Esophagus mucosa (tissue), 1 donor: ENCODE measurements at regions not wholly inside any gene's neighbourhood (a gene's known extent, or its start where the extent isn't known, plus 50 kb on each side); places are given as distances from the start of the nearest gene placed in this dataset.

ENCODE experiments used
- ATAC-seq: fragments of 200-7000 bp; cut with Tn5 transposase; one replicate; pipeline ENCODE4 v1.9.1; 2020
- donor health status: DM: yes; HTN: yes; CAD: no.

DNA sequence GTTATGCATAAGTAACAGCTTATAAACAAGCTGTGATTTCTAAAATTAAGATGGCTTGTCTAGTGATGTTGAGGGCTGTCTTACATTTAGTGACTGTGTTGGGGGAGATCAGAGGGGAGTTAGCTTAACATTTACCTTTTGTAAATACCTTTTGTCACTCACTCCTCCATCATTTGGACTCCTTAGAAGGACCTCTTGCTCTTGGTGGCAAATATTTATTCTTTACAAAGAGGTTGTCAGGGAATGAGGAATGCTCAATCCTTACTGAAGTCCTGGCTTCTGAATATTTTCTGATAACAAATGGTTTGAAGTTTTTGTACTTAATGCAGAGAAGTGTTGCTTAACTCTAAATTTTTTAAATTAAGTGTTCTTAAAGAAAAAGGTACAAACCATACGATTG is 438.8 kb upstream of the FAM98A start:
- no peak for ATAC-seq

DNA sequence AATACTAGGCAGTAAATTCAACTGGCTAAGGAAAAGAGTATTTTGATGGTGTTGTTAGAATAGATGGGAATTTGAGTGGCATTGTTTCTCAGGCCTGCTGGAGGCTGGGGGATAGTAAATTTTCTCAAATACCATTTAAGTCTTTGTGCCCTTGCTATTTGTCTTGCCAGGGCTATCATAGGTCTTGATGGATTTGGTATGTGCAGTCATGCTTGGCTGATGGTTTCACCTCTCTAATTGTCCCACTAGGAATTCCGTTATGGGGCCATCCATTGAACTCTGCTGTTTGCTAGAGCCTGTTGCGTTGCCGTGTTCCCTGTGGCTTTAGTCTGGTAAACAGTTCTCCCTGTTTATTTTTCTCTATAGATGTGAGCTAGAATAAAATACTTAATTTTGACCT is 438.1 kb upstream of the FAM98A start:
- ATAC-seq, result no peak

DNA sequence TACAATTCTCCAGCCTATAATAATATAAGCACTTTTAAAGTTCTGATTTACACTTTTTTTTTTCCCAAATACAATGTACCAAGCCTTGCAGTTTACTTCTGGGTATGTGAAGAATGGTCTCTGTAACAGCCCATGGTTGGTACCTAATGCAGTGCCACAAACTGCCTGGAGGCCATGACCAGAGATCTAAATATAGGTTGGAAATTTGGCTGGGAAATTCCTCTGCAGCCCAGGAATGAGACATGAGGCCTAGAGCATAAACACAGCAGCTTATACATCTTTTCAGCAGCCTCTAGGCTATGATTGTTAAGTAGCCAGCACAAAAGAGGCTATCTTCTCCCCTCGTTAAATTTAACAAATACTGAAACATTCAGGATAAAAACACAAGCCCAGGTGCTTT is 432.0 kb upstream of the FAM98A start:
- ATAC-seq, result no peak

DNA sequence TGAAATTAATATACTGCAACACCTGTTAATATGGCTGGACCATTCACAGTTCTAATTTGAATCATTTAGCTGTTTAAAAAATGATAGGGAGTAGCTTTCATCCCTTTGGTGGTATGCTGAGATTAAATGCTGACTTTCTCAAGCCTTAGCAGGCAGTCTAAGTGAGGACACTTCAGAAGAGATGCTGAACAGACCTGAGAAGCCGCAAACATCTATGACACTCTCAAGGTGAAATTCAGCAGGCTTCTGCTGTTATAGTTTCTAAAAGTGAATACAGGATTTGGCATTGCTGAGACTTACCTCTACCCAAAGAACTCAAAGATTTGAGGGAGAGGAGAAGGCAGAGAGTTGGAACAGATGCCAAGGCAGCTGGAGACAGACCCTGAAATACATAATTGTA is 431.2 kb upstream of the FAM98A start:
- ATAC-seq, result no peak

DNA sequence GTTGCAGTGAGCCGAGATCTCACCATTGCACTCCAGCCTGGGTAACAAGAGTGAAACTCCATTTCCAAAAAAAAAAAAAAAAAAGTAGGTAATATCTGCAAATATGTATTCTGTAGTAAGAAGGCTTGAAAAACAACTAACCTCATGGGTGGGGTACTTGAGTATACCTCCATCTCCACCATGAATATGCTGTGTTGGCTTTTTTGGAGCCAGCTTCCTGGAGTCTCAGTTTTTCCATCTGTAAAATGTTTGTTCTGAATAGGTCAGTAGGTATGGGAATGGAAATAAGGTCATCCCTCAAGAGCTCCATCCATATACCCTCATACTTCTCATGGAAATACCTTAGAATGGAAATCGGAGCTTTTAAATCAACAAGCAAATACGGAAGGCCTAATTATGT is 430.0 kb upstream of the FAM98A start:
- no peak for ATAC-seq

DNA sequence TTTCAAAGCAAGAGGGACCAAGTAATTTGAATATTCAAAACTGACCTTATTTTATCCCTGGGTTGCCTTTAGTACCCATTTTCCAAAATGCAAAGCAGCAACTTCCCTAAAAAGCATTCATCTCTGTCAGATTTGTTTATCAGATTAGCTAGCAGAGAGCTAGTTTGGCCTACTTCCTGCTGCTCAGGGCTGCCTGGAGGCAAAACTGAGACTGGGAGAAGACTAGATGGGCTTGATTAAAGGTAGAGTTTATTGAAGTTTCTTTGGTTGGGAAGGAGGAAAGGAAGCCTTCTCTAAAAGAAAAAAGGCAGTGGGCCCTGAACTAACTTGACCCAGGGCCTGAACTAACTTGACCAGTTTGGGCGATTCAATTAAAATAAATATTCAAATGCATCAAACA is 426.1 kb upstream of the FAM98A start:
- no peak for ATAC-seq

DNA sequence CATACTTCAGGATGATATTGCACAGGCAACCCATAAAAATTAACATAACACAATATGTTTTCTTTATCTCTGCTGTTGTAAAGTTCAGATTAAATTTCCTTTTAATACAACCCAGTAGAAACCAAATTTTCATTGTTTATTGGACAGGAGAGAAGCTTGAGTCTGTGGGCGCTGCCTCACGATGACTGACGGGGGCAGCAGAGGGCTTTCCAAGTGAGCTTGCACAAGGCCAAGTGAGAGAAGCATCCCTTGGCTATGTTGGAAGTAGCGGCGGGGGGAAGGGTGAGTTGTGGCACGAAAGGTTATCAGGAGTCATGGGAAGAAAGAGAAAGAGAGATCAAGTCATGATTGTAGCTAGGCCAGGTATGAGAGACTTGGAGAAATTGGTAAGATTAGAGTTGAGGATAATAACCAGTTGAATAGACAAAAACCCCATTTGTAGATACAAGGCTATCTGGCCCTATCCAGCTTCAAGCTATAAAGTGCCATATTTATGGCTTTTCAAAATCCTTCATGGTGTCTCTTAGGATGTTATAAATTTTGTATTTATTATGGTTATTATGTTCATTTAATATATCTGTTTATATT is 413.7 kb upstream of the FAM98A start:
- peak; percentile 43 for ATAC-seq

DNA sequence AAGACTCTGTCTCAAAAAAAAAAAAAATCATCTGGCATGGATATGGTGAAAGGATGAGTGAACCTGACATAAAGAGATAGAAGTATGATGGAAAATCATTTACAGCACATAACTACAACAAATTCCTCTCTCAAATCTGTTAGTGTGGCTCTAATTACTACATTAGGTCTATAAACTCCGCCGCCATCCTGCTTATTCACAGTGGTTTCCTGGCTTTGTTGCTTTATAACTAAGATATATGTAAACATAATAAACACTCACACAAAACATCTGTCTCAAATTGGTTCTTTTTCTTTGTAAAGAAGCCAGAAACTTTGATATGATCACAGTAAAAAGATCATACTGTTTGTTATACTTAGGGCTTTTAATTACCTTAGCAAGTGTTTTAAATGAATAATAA is 412.6 kb upstream of the FAM98A start:
- ATAC-seq, result no peak

DNA sequence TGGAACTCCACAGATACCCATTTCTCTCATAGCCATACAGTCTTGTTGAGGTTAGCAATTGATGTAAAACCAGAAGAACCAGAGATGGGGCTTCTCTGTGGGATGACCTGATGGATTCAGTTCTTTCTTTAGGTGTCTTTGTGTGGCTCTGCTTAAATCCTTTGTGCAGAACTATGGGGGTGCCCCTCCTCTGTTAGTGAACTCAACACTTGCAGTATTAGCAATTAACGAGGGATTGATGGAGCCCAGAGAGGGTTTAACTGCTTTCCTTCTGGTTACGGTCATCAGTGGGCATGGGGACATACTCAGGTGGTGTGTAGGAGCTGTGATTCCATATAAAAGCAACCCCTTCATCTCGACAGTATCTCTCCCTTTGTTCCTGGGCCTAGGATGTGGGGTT is 406.8 kb upstream of the FAM98A start:
- no peak for ATAC-seq

DNA sequence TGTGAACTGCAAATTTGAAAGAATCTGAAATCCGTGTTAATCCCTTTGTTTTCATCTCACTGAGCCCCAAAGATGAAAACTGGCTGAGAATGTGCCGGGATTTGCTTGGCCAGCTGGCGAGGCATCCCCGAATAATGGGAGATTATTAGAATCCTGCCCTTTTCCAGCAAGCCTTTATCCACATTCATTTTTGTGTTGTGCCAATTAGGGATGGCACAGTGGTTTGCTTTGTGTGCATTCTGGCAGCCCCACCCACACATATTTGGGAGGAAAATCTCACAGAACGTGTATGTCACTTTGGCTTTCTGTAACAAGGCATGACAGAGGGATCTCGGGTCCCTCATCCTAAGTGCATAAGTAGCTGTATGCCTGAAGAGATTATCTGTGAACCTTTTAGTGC is 405.8 kb upstream of the FAM98A start:
- no peak for ATAC-seq

DNA sequence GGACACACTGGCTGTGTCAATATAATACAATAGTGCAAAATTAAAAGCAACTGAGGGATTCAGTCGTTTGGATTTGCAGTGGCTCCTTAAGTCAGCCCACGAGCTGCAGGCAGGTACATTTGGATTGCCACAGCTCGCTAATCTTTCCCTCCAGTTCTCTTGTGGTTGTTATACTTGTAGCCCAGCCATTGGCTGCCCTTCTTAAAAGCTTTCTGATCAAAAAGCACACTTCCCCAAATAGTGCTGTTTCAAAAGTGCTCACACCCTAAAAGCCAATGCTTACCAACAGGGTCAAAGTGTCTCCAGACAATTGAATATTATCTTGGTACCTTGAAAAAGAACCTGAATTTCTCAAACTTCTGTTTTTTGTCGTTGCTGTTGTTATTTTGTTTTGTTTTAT is 404.7 kb upstream of the FAM98A start:
- no peak for ATAC-seq

DNA sequence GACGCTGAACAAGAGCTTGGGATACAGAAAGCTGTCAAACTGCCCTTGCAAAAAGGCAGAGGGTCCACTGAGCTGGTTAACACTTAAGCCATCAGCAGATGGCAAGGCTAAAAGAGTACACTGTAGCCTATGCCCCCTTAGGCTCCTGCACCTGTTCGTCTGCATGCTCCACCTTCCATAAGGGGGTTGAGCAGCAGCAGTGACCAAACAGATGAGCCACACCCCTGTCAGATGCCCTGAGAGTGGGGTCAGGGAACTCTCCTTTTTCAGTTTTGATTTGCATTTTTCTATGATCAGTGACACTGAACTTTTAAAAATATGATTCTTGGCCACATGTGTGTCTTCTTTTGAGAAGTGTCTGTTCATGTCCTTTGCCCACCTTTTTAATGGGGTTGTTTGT is 402.5 kb upstream of the FAM98A start:
- ATAC-seq, result no peak

DNA sequence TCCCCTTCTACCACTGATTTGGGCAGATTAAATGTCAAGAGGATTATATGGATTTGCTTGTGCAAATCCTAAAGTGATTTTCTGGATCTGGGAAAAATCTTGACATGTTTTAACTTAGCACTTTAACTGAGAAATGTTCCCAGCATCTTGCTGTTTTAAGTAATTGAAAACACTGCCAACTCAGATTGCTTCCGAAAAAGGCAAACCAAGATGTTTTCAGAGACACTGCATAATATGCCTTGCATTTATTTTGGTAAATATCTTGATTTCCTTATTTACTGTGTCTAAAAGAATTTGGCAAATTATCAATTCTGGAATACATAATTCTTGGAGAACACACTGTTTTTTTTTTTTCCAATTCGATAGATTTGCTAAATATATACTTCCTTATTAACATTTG is 385.0 kb upstream of the FAM98A start:
- ATAC-seq, result no peak

DNA sequence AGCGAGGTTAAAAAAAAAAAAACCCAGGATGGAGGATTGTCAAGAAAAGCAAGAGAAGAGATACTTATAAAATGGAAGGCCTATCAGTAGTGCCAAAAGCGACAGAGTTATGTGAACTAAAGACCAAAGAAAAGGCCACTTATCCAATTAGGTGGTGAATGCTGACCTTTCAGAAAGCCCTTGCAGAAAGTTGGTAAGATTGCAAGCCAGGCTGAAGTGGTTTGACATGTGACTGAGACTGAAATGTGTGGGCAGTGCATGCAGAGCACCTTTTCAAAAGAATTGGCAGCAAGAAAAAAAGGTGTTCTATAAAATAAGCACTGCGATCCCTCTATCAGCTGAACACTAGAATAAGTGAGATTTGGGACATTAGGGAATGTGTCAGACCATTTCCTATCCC is 379.4 kb upstream of the FAM98A start:
- ATAC-seq, result no peak

DNA sequence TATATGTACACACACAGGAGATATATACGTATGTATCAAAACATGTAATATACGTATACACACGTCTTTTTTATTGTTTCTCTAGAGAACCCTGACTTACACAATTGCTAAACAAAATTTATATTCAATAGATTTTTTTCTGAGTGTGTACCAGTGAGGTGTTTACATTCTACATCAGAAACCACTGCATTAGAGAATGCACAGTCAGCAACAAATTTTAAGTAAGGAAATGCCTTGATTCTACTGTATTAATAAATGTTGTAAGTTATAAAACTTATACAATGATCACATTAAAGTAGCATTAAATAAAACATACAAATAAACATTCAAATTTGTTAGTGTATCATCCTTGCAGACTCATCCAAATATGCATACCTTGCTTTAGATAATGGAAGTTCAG is 376.4 kb upstream of the FAM98A start:
- ATAC-seq, result no peak

DNA sequence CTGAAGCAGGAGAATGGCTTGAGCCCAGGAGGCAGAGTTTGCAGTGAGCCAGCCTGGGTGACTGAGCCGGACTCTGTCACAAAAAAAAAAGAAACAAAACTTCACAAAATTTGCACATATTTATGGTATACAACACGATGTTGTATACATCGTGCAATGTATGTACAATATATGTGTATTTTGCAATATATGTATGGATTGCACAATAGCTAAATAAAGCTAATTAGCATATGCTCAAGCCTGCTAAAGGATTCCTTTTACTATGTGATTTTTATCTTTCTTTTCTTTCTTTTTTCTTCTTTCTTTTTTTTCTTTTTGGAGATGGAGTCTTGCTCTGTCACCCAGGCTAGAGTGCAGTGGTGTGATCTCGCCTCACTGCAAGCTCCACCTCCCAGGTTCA is 368.0 kb upstream of the FAM98A start:
- no peak for ATAC-seq

DNA sequence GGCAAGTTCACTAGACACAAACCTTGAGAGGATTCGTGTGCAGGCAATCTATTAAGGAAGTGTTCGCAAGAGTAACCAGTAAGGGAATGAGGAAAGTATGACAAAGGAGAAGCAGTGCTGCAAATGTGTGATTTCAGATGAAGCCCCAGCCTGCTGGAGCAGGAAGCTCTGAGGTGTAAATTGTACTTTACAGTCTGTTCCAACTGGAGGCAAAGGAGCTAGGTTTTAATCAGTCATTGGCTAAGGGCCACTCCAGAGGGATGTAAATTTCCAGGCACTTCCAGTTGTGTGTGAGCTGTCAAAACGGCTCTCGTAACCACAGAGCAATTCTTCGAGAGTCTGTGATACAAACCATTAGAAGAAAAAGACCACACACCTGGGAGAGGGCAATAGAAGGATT is 359.5 kb upstream of the FAM98A start:
- ATAC-seq, result no peak

DNA sequence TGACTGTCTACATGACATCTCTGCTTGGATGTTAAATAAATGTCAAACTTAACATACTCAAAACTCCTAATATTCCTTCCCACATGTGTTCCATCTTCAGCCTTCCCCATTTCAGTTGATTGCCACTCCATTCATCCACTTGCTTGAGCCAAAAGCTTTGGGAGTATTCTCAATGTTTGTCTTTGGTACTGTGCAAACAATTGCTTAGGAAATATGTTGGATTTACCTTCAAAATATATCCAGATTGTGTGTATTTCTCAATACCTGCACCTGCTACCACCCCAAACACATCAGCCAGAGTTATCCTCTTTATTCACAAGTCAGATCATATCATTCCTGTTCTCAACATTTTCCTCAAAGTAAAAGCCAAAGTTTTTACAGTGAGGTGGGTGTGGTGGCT is 350.3 kb upstream of the FAM98A start:
- no peak for ATAC-seq

DNA sequence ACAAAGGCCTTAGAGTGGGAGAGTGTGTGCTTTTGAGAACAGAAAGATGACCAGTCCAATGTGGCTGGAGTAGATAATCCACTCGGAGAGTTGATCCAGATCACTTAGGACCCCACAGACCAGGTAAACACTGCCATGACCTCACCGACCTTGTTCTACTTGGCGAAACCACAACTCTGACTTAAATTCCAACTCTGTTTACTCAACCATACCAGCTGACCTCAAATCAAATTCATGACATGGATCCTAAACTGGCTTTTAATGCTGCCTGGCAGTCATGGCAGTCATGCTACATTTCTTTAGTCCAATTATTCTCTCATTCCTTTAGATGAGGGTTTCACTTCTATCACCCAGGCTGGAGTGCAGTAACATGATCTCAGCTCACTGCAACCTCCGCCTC is 347.1 kb upstream of the FAM98A start:
- no peak for ATAC-seq

DNA sequence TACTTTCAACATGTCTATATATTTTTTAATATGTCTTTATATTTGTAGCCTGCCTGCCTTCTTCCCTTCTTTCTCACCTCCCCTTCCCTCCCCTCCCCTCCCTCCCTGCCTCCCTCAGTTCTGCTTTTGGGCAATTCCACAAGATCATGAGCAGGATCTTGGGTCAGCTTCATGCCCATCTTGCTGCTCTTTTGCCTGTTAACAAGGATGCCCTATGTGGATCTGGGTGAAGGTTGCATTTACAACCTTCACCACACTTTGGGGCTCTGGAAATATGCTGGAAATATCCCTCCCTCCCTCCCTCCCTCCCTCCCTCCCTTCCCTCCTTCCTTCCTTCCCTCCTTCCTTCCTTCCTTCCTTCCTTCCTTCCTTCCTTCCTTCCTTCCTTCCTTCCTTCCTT is 334.1 kb upstream of the FAM98A start:
- no peak for ATAC-seq

DNA sequence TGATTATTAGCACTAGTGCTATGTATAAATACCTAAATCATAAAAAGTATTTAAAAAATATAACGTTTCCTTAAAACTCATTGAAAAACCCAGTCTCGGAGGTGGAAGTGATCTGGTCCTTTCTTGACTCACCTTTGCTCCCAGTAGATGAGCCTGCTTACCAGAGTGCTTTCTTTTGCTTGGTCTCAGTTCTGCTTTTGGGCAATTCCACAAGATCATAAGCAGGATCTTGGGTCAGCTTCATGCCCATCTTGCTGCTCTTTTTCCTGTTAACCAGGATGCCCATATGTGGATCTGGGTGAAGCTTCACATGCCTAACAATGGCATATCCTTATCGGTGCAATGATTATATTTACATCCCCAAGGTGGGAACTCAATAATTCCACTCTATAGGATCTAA is 332.1 kb upstream of the FAM98A start:
- no peak for ATAC-seq

DNA sequence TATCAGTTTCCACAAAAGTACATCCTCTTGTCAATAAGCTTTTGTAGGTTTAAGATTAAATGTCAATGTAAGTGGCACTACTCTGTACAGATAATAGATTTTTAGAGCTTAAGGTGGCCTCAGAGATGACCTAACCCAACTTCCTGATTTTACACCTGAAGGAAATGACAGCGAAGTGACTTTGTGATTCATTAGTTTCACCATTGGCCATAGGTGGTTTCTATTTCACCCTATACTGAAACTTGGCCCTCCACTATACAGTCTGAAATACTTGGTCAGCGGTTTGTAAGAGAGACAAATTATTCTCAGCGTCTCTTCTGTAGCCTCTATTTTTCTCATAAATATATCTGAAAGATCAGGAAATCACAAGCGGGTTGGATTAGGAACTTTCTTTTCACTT is 330.4 kb upstream of the FAM98A start:
- no peak for ATAC-seq

DNA sequence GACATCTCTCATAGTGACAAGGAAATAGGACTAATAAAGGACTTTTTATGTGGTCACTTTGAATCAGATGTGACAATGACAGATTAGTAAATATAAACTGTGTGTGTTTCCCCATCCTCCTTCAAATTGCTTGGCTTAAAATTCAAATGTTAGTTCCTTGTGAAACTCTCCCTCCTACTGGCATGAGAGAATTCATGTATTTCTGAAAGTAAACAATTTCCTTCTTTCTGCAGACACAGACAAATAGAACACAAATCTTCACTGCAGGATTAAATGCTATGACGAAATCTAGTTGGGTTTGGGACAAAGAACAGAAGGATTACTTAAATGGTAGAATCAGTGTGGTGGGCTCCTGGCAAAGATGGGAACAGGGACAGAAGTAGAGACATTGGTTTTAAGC is 328.7 kb upstream of the FAM98A start:
- no peak for ATAC-seq

DNA sequence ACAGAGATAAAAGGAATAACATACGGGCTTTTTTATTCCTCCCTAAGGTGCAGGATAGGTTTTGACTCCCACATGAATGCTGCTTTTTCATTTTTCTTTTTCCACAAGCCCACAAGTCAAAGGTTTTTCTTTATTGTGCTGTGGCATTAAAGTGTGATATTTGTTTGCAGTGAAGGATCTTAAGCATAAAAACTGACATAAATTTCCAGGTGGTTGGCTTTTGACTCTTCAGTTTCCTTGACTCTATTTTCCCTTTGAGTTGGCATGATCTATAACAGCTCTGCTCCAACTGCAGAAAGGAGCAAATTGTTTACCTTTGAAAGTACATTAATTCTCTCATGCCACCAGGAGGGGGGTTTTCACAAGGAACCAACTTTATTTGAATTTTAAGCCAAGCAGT is 326.2 kb upstream of the FAM98A start:
- ATAC-seq, result no peak

DNA sequence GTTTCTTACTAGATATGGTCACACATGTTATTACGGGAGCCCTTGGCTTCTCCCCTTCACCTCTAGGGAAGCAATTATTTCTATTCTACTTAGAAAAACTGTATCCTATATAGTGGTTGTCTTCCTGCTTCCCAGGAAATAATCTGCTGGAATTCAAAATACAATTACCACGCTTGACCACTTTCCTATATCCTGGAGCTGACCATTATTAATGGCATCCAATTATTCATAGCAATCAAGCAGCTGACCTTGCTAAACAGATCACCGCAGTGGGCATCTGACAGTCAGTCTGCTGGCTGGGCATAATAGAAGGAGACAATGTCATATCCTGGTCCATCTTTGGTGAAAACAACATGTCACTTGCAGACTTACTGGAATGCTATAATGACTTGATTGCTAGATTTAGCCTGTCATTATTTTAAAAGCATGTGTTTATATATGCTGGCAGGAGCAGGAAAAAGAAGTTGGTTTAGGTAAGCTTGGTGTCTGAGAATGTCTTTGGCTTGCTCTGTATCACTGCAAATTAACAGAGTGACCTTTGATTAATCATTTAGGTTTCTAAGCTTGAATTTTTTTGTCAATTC is 325.6 kb upstream of the FAM98A start:
- ATAC-seq, result no peak

DNA sequence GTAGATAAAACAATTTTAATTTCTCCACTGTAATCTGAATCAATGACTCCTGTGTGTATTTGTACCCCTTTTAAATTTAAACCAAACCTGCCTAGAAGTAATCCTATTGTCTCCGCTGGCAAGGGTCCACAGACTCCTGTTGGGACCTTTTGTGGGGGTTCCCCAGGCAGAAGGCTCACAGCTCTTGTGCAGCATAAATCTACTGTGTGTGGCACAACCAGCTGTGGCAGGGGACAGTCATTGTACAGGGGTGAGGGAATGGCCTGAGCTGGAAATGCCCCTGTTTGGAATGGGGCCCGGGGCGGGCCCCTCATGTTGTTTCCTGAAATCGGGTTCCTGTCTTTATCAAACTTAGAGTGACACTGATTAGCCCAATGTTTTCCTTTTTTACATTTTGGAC is 318.2 kb upstream of the FAM98A start:
- no peak for ATAC-seq
